ENCODE measurements at regions not wholly inside any gene's neighbourhood (a gene's known extent, or its start where the extent isn't known, plus 50 kb on each side); places are given as distances from the start of the nearest gene placed in this dataset.

- no peak for DNase-seq (ENCODE audit: low spot score in 2 of 2)
- Histone ChIP-seq H3K4me1 (no peaks in the 10 kb centered on the region), H3K27me3 (no peaks in the 10 kb centered on the region), H3K36me3 (no peaks in the 10 kb centered on the region), H3K4me3 (no peak overlapping the region), H3K27ac (no peak overlapping the region), H3K9me3 (no peaks in the 10 kb centered on the region)
- TF ChIP-seq CTCF (IDR thresholded peaks at IDR 0.05): no peak
- intact Hi-C loops (cut with DNase I): no loop called here
Observed at GRCh38 chr13:108426893-108427292, 157.4 kb downstream of the TNFSF13B start.

- H3K4me3 ChIP-seq: no peak overlapping the region
- no peak for TF ChIP-seq CTCF (IDR thresholded peaks at IDR 0.05)
- intact Hi-C loops (cut with DNase I): no loop called here
- H3K4me1 ChIP-seq: no peaks in the 10 kb centered on the region
- H3K27me3 ChIP-seq: no peaks in the 10 kb centered on the region
- DNase-seq (ENCODE audit: low spot score in 2 of 2): no peak
- no peaks in the 10 kb centered on the region for H3K9me3 ChIP-seq
- H3K36me3 ChIP-seq: no peaks in the 10 kb centered on the region
- no peak overlapping the region for H3K27ac ChIP-seq
Observed at GRCh38 chr13:108427355-108427754, 157.8 kb downstream of the TNFSF13B start.

GRCh38 chr13:108428691-108429090 is 159.2 kb downstream of the TNFSF13B start:
- Histone ChIP-seq H3K36me3 (no peaks in the 10 kb centered on the region), H3K4me3 (no peak overlapping the region), H3K4me1 (no peaks in the 10 kb centered on the region), H3K9me3 (no peaks in the 10 kb centered on the region), H3K27me3 (no peaks in the 10 kb centered on the region), H3K27ac (no peak overlapping the region)
- intact Hi-C loops (cut with DNase I): no loop called here
- DNase-seq (ENCODE audit: low spot score in 2 of 2): no peak
- TF ChIP-seq CTCF (IDR thresholded peaks at IDR 0.05): no peak

- H3K27me3 ChIP-seq: no peaks in the 10 kb centered on the region
- intact Hi-C loops (cut with DNase I): no loop called here
- H3K4me1 ChIP-seq: no peaks in the 10 kb centered on the region
- no peak for TF ChIP-seq CTCF (IDR thresholded peaks at IDR 0.05)
- no peak for DNase-seq (ENCODE audit: low spot score in 2 of 2)
- no peaks in the 10 kb centered on the region for H3K9me3 ChIP-seq
- no peaks in the 10 kb centered on the region for H3K36me3 ChIP-seq
- H3K27ac ChIP-seq: no peak overlapping the region
- no peak overlapping the region for H3K4me3 ChIP-seq
Observed at GRCh38 chr13:108433976-108434755, 164.6 kb downstream of the TNFSF13B start.

- Histone ChIP-seq H3K27me3 (no peaks in the 10 kb centered on the region), H3K4me3 (no peak overlapping the region), H3K9me3 (no peaks in the 10 kb centered on the region), H3K36me3 (no peaks in the 10 kb centered on the region), H3K27ac (no peak overlapping the region), H3K4me1 (no peaks in the 10 kb centered on the region)
- intact Hi-C loops (cut with DNase I): no loop called here
- no peak for DNase-seq (ENCODE audit: low spot score in 2 of 2)
- no peak for TF ChIP-seq CTCF (IDR thresholded peaks at IDR 0.05)
Observed at GRCh38 chr13:108435393-108436149, 166.1 kb downstream of the TNFSF13B start.
